ENCODE measurements at regions not wholly inside any gene's neighbourhood (a gene's known extent, or its start where the extent isn't known, plus 50 kb on each side); places are given as distances from the start of the nearest gene placed in this dataset.

- H3K36me3 Mint-ChIP-seq (ENCODE audit: insufficient read depth, unreplicated experiment): no peaks in the 10 kb centered on the region
- no peaks in the 10 kb centered on the region for H3K9me3 Mint-ChIP-seq (ENCODE audit: low read depth, unreplicated experiment)
- peaks cover 22% of the 10 kb centered on the region for H3K4me1 Mint-ChIP-seq (ENCODE audit: low read depth, unreplicated experiment)
- no peak overlapping the region for H3K27ac Mint-ChIP-seq (ENCODE audit: unreplicated experiment)
- no peak for TF ChIP-seq CTCF (IDR thresholded peaks at IDR 0.05; ENCODE audit: unreplicated experiment)
- H3K4me3 Mint-ChIP-seq (ENCODE audit: low read depth, unreplicated experiment): no peak overlapping the region
- CTCF ChIA-PET: no interaction called here
- BruUV-seq (replicated peaks): no TSS peak
- no peaks in the 10 kb centered on the region for H3K27me3 Mint-ChIP-seq (ENCODE audit: unreplicated experiment)
- no peak for DNase-seq
- intact Hi-C loops (cut with micrococcal nuclease; ENCODE audit: unreplicated experiment): no loop called here
Observed at GRCh38 chrX:10818651-10819050, 198.3 kb upstream of the MID1 start.

GRCh38 chrX:10819973-10820372 is 199.6 kb upstream of the MID1 start:
- TF ChIP-seq CTCF (IDR thresholded peaks at IDR 0.05; ENCODE audit: unreplicated experiment): no peak
- Mint-ChIP-seq H3K27ac (ENCODE audit: unreplicated experiment) (no peak overlapping the region), H3K9me3 (ENCODE audit: low read depth, unreplicated experiment) (no peaks in the 10 kb centered on the region), H3K27me3 (ENCODE audit: unreplicated experiment) (no peaks in the 10 kb centered on the region), H3K4me3 (ENCODE audit: low read depth, unreplicated experiment) (no peak overlapping the region), H3K36me3 (ENCODE audit: insufficient read depth, unreplicated experiment) (no peaks in the 10 kb centered on the region), H3K4me1 (ENCODE audit: low read depth, unreplicated experiment) (peaks cover 22% of the 10 kb centered on the region)
- CTCF ChIA-PET: no interaction called here
- intact Hi-C loops (cut with micrococcal nuclease; ENCODE audit: unreplicated experiment): no loop called here
- DNase-seq: no peak
- BruUV-seq (replicated peaks): no TSS peak

- Mint-ChIP-seq H3K27ac (ENCODE audit: unreplicated experiment) (peak overlapping the region; percentile 6), H3K27me3 (ENCODE audit: unreplicated experiment) (no peaks in the 10 kb centered on the region), H3K4me3 (ENCODE audit: low read depth, unreplicated experiment) (peak overlapping the region; percentile 35), H3K36me3 (ENCODE audit: insufficient read depth, unreplicated experiment) (no peaks in the 10 kb centered on the region), H3K9me3 (ENCODE audit: low read depth, unreplicated experiment) (no peaks in the 10 kb centered on the region), H3K4me1 (ENCODE audit: low read depth, unreplicated experiment) (peaks cover 22% of the 10 kb centered on the region)
- intact Hi-C loops (cut with micrococcal nuclease; ENCODE audit: unreplicated experiment): no loop called here
- no peak for TF ChIP-seq CTCF (IDR thresholded peaks at IDR 0.05; ENCODE audit: unreplicated experiment)
- BruUV-seq (replicated peaks): no TSS peak
- CTCF ChIA-PET: no interaction called here
- DNase-seq: peak; percentile 8
Observed at GRCh38 chrX:10821293-10821692, 200.9 kb upstream of the MID1 start.

- Mint-ChIP-seq H3K36me3 (ENCODE audit: insufficient read depth, unreplicated experiment) (peaks cover 12% of the 10 kb centered on the region), H3K27ac (ENCODE audit: unreplicated experiment) (no peak overlapping the region), H3K27me3 (ENCODE audit: unreplicated experiment) (no peaks in the 10 kb centered on the region), H3K9me3 (ENCODE audit: low read depth, unreplicated experiment) (no peaks in the 10 kb centered on the region), H3K4me3 (ENCODE audit: low read depth, unreplicated experiment) (no peak overlapping the region), H3K4me1 (ENCODE audit: low read depth, unreplicated experiment) (peaks cover 8% of the 10 kb centered on the region)
- intact Hi-C loops (cut with micrococcal nuclease; ENCODE audit: unreplicated experiment): no loop called here
- no peak for TF ChIP-seq CTCF (IDR thresholded peaks at IDR 0.05; ENCODE audit: unreplicated experiment)
- CTCF ChIA-PET: no interaction called here
- BruUV-seq (replicated peaks): no TSS peak
- no peak for DNase-seq
Observed at GRCh38 chrX:10828036-10828435, 207.7 kb upstream of the MID1 start.

- peak; percentile 10 for DNase-seq
- CTCF ChIA-PET: no interaction called here
- peaks cover 8% of the 10 kb centered on the region for H3K4me1 Mint-ChIP-seq (ENCODE audit: low read depth, unreplicated experiment)
Observed at GRCh38 chrX:10828640-10829039, 208.3 kb upstream of the MID1 start.

More at GRCh38 chrX:10828640-10829039, 208.3 kb upstream of the MID1 start:
- Mint-ChIP-seq H3K27ac (ENCODE audit: unreplicated experiment) (no peak overlapping the region), H3K9me3 (ENCODE audit: low read depth, unreplicated experiment) (no peaks in the 10 kb centered on the region), H3K36me3 (ENCODE audit: insufficient read depth, unreplicated experiment) (peaks cover 18% of the 10 kb centered on the region), H3K4me3 (ENCODE audit: low read depth, unreplicated experiment) (no peak overlapping the region), H3K27me3 (ENCODE audit: unreplicated experiment) (no peaks in the 10 kb centered on the region)
- TF ChIP-seq CTCF (IDR thresholded peaks at IDR 0.05; ENCODE audit: unreplicated experiment): no peak
- intact Hi-C loops (cut with micrococcal nuclease; ENCODE audit: unreplicated experiment): no loop called here
- no TSS peak for BruUV-seq (replicated peaks)

Measured in Calu3 (cell line).